HEK293T (cell line): ENCODE measurements at regions not wholly inside any gene's neighbourhood (a gene's known extent, or its start where the extent isn't known, plus 50 kb on each side); places are given as distances from the start of the nearest gene placed in this dataset.

Experiments used
- ELF4 ChIP-seq: fragments of 450-650 bp; IDR thresholded peaks from 2 replicates; pipeline ENCODE4 v1.6.1; 2017; ENCODE audit warnings: antibody characterized with exemption
- PKNOX1 ChIP-seq: fragments of 450-650 bp; IDR thresholded peaks from 2 replicates; pipeline ENCODE4 v1.6.1; 2016
- SUZ12 ChIP-seq: fragments of 450-650 bp; IDR thresholded peaks from 2 replicates; pipeline ENCODE4 v1.6.1; 2016; ENCODE audit warnings: mild to moderate bottlenecking

DNA sequence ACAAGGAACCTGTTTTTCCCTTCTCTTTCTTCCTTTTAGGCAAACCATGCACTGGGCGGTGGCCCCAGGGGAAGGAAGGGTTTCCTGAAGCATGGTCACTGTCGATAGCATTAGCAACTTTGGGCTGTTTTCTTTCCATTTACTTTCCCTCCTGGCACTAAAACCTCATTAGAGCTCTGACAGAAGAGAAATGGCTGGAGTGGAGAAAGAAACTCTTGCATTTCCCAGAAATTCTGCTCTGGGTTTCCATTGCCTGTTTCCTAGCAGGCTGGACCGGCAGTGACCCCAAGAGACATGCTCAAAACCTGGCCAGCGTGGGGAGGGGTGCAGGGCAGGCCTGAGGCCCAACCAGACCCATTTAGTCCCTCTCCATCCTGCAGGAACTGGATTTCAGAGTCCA, 230.7 kb upstream of the CCL2 start:
- TF ChIP-seq PKNOX1 (no peak), SUZ12 (no peak), ELF4 (no peak)
